ENCODE measurements at regions not wholly inside any gene's neighbourhood (a gene's known extent, or its start where the extent isn't known, plus 50 kb on each side); places are given as distances from the start of the nearest gene placed in this dataset.

- no peaks in the 10 kb centered on the region for H4K20me1 ChIP-seq (replicated peaks; ENCODE audit: control insufficient read depth, insufficient read depth, low read length)
- H3K4me3 ChIP-seq: no peak overlapping the region
- no peaks in the 10 kb centered on the region; the same call in 1 of the 2 replicates for H3K9me3 ChIP-seq (replicated peaks; ENCODE audit: control insufficient read depth, insufficient read depth, low read depth, low read length)
- DNase-seq (ENCODE audit: extremely low read depth in 1 of 4, low spot score in 3 of 4) (no peak), FAIRE-seq (no peak), ATAC-seq (no peak)
- no peaks in the 10 kb centered on the region for H3K27me3 ChIP-seq (ENCODE audit: control insufficient read depth in 2 of 2, insufficient read depth in 2 of 2, low read length in 2 of 2)
- no peak overlapping the region for H3K4me2 ChIP-seq (ENCODE audit: insufficient read depth, low read length)
- intact Hi-C loops (cut with micrococcal nuclease): loop anchor here (10.0 kb wide), 1 partner anchor 101 kb away; no protein-coding TSS in a partner anchor
- BruUV-seq (replicated peaks): no TSS peak
- no peak overlapping the region for H3K27ac ChIP-seq (ENCODE audit: extremely low read depth, low read depth, low read length)
- TF ChIP-seq CREBBP (IDR thresholded peaks at IDR 0.05; ENCODE audit: low read depth, low read length): no peak
- in situ Hi-C loops (cut with MboI): no loop called here
- H3K79me2 ChIP-seq (ENCODE audit: control insufficient read depth, insufficient read depth, low read length): no peaks in the 10 kb centered on the region
- POLR2A ChIA-PET: interaction anchor here (0.9 kb wide), 1 partner anchor 9 kb away, joined by 3 read pairs; no protein-coding TSS in a partner anchor
- H3K4me1 ChIP-seq (replicated peaks in 1 of 2; ENCODE audit: control insufficient read depth in 2 of 2, insufficient read depth in 2 of 2, low read length in 2 of 2): no peaks in the 10 kb centered on the region
- 1% methylated on average over 4 of the region's 4 CpGs for WGBS (ENCODE audit: insufficient coverage, low coverage, missing lambda C conversion rate)
- CTCF ChIA-PET (ENCODE audit: low intra/inter-chr PET ratio): no interaction called here
- H3K9me1 ChIP-seq (ENCODE audit: control insufficient read depth, insufficient read depth, low read length): no peaks in the 10 kb centered on the region
- H3K9ac ChIP-seq (ENCODE audit: insufficient read depth in 1 of 2, low read depth in 2 of 2, low read length in 2 of 2): no peak overlapping the region
- H3K36me3 ChIP-seq (ENCODE audit: control insufficient read depth, insufficient read depth, low read length): no peaks in the 10 kb centered on the region
- H2AFZ ChIP-seq (ENCODE audit: low read depth, low read length): no peak overlapping the region
Measured at GRCh38 chr7:63105978-63106377, 892.7 kb upstream of the ZNF722 start.

GRCh38 chr7:63106506-63107388 is 891.9 kb upstream of the ZNF722 start:
- Histone ChIP-seq H3K27ac (ENCODE audit: extremely low read depth, low read depth, low read length) (no peak overlapping the region), H3K4me2 (ENCODE audit: insufficient read depth, low read length) (no peak overlapping the region), H3K4me3 (no peak overlapping the region), H3K9me1 (ENCODE audit: control insufficient read depth, insufficient read depth, low read length) (no peaks in the 10 kb centered on the region), H3K79me2 (ENCODE audit: control insufficient read depth, insufficient read depth, low read length) (no peaks in the 10 kb centered on the region), H3K4me1 (replicated peaks in 1 of 2; ENCODE audit: control insufficient read depth in 2 of 2, insufficient read depth in 2 of 2, low read length in 2 of 2) (no peaks in the 10 kb centered on the region), H3K36me3 (ENCODE audit: control insufficient read depth, insufficient read depth, low read length) (no peaks in the 10 kb centered on the region), H3K9me3 (replicated peaks; ENCODE audit: control insufficient read depth, insufficient read depth, low read depth, low read length) (no peaks in the 10 kb centered on the region; the same call in 1 of the 2 replicates), H3K27me3 (ENCODE audit: control insufficient read depth in 2 of 2, insufficient read depth in 2 of 2, low read length in 2 of 2) (no peaks in the 10 kb centered on the region), H3K9ac (ENCODE audit: insufficient read depth in 1 of 2, low read depth in 2 of 2, low read length in 2 of 2) (no peak overlapping the region), H4K20me1 (replicated peaks; ENCODE audit: control insufficient read depth, insufficient read depth, low read length) (no peaks in the 10 kb centered on the region), H2AFZ (ENCODE audit: low read depth, low read length) (no peak overlapping the region)
- POLR2A ChIA-PET: interaction anchor here (0.9 kb wide), 1 partner anchor 10 kb away, joined by 3 read pairs; no protein-coding TSS in a partner anchor
- intact Hi-C loops (cut with micrococcal nuclease) (loop anchor here (10.0 kb wide), 1 partner anchor 102 kb away; no protein-coding TSS in a partner anchor), in situ Hi-C loops (cut with MboI) (no loop called here)
- BruUV-seq (replicated peaks): no TSS peak
- DNase-seq (ENCODE audit: extremely low read depth in 1 of 4, low spot score in 3 of 4) (no peak), FAIRE-seq (no peak), ATAC-seq (no peak)
- CTCF ChIA-PET (ENCODE audit: low intra/inter-chr PET ratio): no interaction called here
- 1% methylated on average over 11 of the region's 11 CpGs for WGBS (ENCODE audit: insufficient coverage, low coverage, missing lambda C conversion rate)
- no peak for TF ChIP-seq ZNF609 (CRISPR knock-in tag; IDR thresholded peaks at IDR 0.05; ENCODE audit: borderline replicate concordance)
- no peak for TF ChIP-seq MCM3 (IDR thresholded peaks at IDR 0.05)
- TF ChIP-seq ZNF778 (CRISPR knock-in tag; IDR thresholded peaks at IDR 0.05): no peak
- TF ChIP-seq ZNF77 (CRISPR knock-in tag; IDR thresholded peaks at IDR 0.05): no peak
- TF ChIP-seq HOMEZ (CRISPR knock-in tag; IDR thresholded peaks at IDR 0.05): no peak
- TF ChIP-seq KLF6 (CRISPR knock-in tag; IDR thresholded peaks at IDR 0.05; ENCODE audit: borderline replicate concordance): no peak
- no peak for TF ChIP-seq ZNF644 (tag; IDR thresholded peaks at IDR 0.05; ENCODE audit: low read depth)
- TF ChIP-seq CSDE1 (IDR thresholded peaks at IDR 0.05): no peak
